Spleen (tissue), 11 donors: ENCODE measurements at regions not wholly inside any gene's neighbourhood (a gene's known extent, or its start where the extent isn't known, plus 50 kb on each side); places are given as distances from the start of the nearest gene placed in this dataset.
A peak's percentile ranks its signal among the peaks of the same experiment; 100 is the strongest.
"Not testable (repeated sequence)": the region's sequence is repeated elsewhere in the genome, so short reads cannot be mapped to it uniquely, and the experiment has no call there.

Experiments
- DNase-seq: peaks from one replicate; pipeline ENCODE4 v3.0.0-alpha.2; 2020
- H3K27ac ChIP-seq, 8 donors: fragments of 200-600 bp; sonication (generic) in 7 of 8; 1 replicate in 4 of 8; 2 replicates in 4 of 8; pipeline versions ENCODE4 v1.5.0 to v1.8.0; 2016 to 2021; ENCODE audit warnings: inconsistent platforms in 4 of 8, mild to moderate bottlenecking in 4 of 8, moderate library complexity in 1 of 8
- H3K27me3 ChIP-seq, 7 donors: fragments of 200-600 bp; sonication (generic) in 6 of 7; replicated peaks in 1 of 7; 1 replicate in 4 of 7; 2 replicates in 3 of 7; pipeline versions ENCODE4 v1.5.0 to v1.8.0; 2016 to 2021; ENCODE audit warnings: inconsistent platforms in 3 of 7, mild to moderate bottlenecking in 1 of 7
- H3K36me3 ChIP-seq, 6 donors: fragments of 200-600 bp; sonication (generic) in 5 of 6; 1 replicate in 4 of 6; 2 replicates in 2 of 6; pipeline versions ENCODE4 v1.5.0 to v1.8.0; 2016 to 2021; ENCODE audit warnings: inconsistent platforms in 2 of 6
- H3K4me1 ChIP-seq, 6 donors: fragments of 200-600 bp; sonication (generic) in 5 of 6; 1 replicate in 3 of 6; 2 replicates in 3 of 6; pipeline versions ENCODE4 v1.5.0 to v1.8.0; 2016 to 2021; ENCODE audit warnings: inconsistent platforms in 3 of 6
- H3K4me3 ChIP-seq, 8 donors: fragments of 200-600 bp; sonication (generic) in 7 of 8; 1 replicate in 4 of 8; 2 replicates in 4 of 8; pipeline versions ENCODE4 v1.5.0 to v1.8.0; 2016 to 2021; ENCODE audit warnings: inconsistent platforms in 4 of 8, mild to moderate bottlenecking in 4 of 8, moderate library complexity in 2 of 8
- H3K9me3 ChIP-seq, 8 donors: fragments of 200-600 bp; sonication (generic) in 7 of 8; 1 replicate in 4 of 8; 2 replicates in 4 of 8; pipeline versions ENCODE4 v1.5.0 to v1.8.0; 2016 to 2021; ENCODE audit warnings: inconsistent platforms in 4 of 8
- POLR2A ChIP-seq, 3 donors: fragments of 450-650 bp; IDR thresholded peaks; one replicate each; pipeline ENCODE4 v1.5.1; 2017; ENCODE audit warnings: antibody characterized with exemption in 3 of 3, mild to moderate bottlenecking in 1 of 3
- POLR2AphosphoS5 ChIP-seq, 3 donors: sonication (generic); formaldehyde crosslinking; IDR thresholded peaks; one replicate each; pipeline ENCODE4 v1.5.1; 2017; ENCODE audit warnings: antibody characterized with exemption in 3 of 3
- WGBS, 5 donors: extraction: QIAGEN DNeasy Blood & Tissue Kit in 3 of 5; methylation state at CpG; one replicate each; pipeline versions ENCODE4 v1.1.5 to v1.1.7; 2013 to 2018; 5-methylcytosine and 5-hydroxymethylcytosine counted together
- intact Hi-C: fragments of 100-400 bp; cut with DNase I; formaldehyde crosslinking; loops from one replicate; pipeline ENCODE4 v1.15.0; 2023; ENCODE audit warnings: low total_unique reads
- TF ChIP-seq, protein P1 (sequence below), 11 experiments: fragments of 200-600 bp in 7 of 11; fragments of 450-650 bp in 4 of 11; sonication (generic) in 4 of 11; IDR thresholded peaks in 8 of 11; conservative IDR thresholded peaks in 3 of 11; 1 replicate in 7 of 11; 2 replicates in 4 of 11; pipeline versions ENCODE4 v1.4.0 to v1.8.0; 2016 to 2021; ENCODE audit warnings: antibody characterized with exemption in 11 of 11, inconsistent platforms in 4 of 11, mild to moderate bottlenecking in 1 of 11
- donor health status: healthy with polysubstance abuse.
- donor health status: DM: no; HTN: no; CAD: no; lungs with moderate emphysema.
- donor health status: DM: no; HTN: no; CAD: no.
- donor health status: Bipolar disorder and iron deficiency.
- donor health status: healthy.
- donor health status: DM: no; HTN: no; CAD: no.
- donor health status: DM: yes; HTN: yes; CAD: no.

DNA sequence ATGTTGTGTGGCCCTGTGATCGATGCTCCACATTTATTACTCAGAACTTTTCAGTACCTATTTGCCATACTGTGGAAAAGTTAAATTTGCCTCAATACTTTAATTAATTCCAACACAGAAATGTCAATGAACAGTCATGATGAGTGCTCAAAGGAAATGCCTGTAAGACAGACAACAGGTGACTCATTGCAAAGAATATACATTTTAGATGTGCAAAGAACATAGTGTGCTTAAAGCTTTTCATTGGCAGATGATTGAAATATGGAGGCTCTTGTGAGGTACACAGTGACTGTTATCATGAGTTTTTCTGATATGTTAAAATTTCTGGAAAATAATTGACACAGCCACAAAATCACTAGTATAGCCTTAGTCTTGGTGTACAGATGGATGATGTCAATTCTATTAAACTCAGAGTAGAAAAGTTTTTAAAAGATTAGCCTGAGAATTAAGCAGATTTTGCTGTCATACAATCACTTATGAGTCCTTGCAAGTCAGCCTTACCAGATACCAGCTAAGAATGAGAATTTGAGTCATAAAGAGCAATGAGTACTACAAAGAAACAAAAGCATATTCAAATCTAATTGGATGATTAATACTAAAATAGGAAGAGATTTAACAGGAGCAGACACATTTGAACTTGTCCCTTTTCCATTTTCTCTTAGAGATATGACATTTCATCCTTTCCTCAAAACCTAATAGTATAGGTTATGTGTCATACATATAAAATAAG, 544.1 kb downstream of the KCNH5 start:
- no peak overlapping the region for H3K4me3 ChIP-seq
- H3K36me3 ChIP-seq, result no peaks in the 10 kb centered on the region
- H3K27ac ChIP-seq, result no peak overlapping the region
- H3K9me3 ChIP-seq, result peaks cover 0 to 40% (median 26%) of the 10 kb centered on the region in 8 donors
- WGBS, 5 donors, result 79 to 94% (median 86%) methylated on average over 1 of the region's 1 CpG
- H3K4me1 ChIP-seq, result no peaks in the 10 kb centered on the region
- TF ChIP-seq, protein P1, sequence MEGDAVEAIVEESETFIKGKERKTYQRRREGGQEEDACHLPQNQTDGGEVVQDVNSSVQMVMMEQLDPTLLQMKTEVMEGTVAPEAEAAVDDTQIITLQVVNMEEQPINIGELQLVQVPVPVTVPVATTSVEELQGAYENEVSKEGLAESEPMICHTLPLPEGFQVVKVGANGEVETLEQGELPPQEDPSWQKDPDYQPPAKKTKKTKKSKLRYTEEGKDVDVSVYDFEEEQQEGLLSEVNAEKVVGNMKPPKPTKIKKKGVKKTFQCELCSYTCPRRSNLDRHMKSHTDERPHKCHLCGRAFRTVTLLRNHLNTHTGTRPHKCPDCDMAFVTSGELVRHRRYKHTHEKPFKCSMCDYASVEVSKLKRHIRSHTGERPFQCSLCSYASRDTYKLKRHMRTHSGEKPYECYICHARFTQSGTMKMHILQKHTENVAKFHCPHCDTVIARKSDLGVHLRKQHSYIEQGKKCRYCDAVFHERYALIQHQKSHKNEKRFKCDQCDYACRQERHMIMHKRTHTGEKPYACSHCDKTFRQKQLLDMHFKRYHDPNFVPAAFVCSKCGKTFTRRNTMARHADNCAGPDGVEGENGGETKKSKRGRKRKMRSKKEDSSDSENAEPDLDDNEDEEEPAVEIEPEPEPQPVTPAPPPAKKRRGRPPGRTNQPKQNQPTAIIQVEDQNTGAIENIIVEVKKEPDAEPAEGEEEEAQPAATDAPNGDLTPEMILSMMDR (IDR thresholded peaks at IDR 0.05 in 8 of 11, conservative IDR thresholded peaks at IDR 0.05 in 3 of 11), result no peak
- TF ChIP-seq POLR2A (IDR thresholded peaks at IDR 0.05) (no peak), POLR2AphosphoS5 (IDR thresholded peaks at IDR 0.05) (no peak)
- DNase-seq, result no peak
- intact Hi-C loops, result no loop called here
- H3K27me3 ChIP-seq, result no peaks in the 10 kb centered on the region

DNA sequence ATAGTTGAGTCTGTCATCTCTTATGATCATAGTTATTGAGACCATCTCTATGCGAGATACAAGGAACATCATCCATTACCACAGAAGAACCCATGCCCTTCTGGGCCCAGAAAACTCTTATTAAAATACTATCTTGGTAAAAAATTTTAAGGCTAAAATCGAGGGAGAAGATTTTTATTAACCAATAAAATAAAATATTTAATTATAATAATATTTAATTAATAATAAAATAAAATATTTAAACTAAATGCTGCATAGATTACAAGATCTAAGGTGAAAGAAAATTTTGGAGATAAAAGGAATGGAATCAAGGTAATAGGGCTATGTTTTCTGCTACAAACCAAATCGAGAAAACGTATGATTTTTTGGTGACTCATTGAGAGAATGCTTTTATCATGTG, 540.2 kb downstream of the KCNH5 start:
- 76 to 86% (median 84%) methylated on average over 4 of the region's 4 CpGs for WGBS, 5 donors
- intact Hi-C loops, result no loop called here
- Histone ChIP-seq H3K27me3 (no peaks in the 10 kb centered on the region), H3K9me3 (peaks cover 0 to 19% (median 6%) of the 10 kb centered on the region in 8 donors), H3K36me3 (no peaks in the 10 kb centered on the region), H3K27ac (no peak overlapping the region), H3K4me1 (no peaks in the 10 kb centered on the region), H3K4me3 (no peak overlapping the region)
- no peak for DNase-seq
- no peak for TF ChIP-seq POLR2A (IDR thresholded peaks at IDR 0.05)

DNA sequence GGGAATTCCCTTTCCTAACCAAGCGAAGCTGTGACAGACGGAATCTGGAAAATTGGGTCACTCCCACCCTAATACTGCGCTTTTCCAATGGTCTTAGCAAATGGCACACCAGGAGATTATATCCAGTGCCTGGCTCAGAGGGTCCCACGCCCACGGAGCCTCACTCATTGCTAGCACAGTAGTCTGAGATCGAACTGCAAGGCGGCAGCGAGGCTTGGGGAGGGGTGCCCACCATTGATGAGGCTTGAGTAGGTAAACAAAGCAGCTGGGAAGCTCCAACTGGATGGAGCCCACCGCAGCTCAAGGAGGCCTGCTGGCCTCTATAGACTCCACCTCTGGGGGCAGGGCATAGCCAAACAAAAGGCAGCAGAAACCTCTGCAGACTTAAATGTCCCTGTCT, 523.9 kb downstream of the KCNH5 start:
- 89 to 91% (median 90%) methylated on average over 9 of the region's 9 CpGs for WGBS, 5 donors
- H3K27ac ChIP-seq, H3K27me3 ChIP-seq, H3K36me3 ChIP-seq, intact Hi-C loops, H3K4me1 ChIP-seq, H3K4me3 ChIP-seq: not testable (repeated sequence)
- DNase-seq, result peak; percentile 45
- H3K9me3 ChIP-seq, result peaks cover 0 to 63% (median 50%) of the 10 kb centered on the region in 8 donors

DNA sequence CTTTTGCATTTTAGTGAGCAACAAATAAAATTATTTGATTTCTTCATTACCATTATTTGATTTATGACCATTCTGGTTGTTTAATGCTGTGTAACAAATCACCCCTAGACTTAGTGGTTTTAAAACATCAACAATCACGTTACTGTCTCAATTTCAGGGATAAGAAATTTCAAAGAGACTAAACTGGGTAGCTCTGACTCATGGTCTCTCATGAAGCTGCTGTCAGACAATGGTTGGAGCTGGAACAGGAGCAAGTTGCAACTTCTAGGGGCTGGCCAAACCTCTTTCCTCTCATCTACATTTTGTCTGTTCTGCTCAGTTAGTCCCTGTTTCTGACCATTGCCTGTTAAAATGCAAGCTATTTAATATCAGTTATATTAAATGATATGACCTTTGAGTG, 517.0 kb downstream of the KCNH5 start:
- intact Hi-C loops, result no loop called here
- H3K27ac ChIP-seq, result no peak overlapping the region
- no peak overlapping the region for H3K4me3 ChIP-seq
- no peak for TF ChIP-seq POLR2A (IDR thresholded peaks at IDR 0.05)
- TF ChIP-seq, protein P1 (IDR thresholded peaks at IDR 0.05 in 8 of 11, conservative IDR thresholded peaks at IDR 0.05 in 3 of 11), result no peak
- no peak for TF ChIP-seq POLR2AphosphoS5 (IDR thresholded peaks at IDR 0.05)
- 43 to 64% (median 52%) methylated on average over 1 of the region's 1 CpG for WGBS, 5 donors
- H3K27me3 ChIP-seq, result no peaks in the 10 kb centered on the region
- peaks cover 0 to 20% (median 10%) of the 10 kb centered on the region in 8 donors for H3K9me3 ChIP-seq
- H3K4me1 ChIP-seq, result no peaks in the 10 kb centered on the region
- no peaks in the 10 kb centered on the region for H3K36me3 ChIP-seq
- DNase-seq, result no peak

DNA sequence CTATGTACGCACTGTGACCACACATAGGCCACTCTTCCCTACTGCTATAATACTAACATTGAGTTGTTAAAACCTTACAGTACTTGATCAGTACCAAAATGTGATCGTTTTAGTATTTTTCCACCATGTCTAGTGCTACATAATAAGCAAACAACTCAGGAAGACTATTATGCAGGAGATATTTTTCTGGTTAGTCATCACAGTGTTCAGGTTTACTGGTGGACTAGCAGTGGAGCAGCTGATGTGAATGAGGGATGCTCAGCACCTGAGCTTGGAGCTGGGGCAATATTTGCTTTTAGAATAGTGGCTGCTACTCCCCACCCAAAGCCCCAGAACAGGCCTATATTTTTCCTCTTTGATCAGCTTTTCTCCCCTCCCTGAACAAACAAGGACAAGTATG, 513.1 kb downstream of the KCNH5 start:
- 78 to 90% (median 82%) methylated on average over 2 of the region's 2 CpGs for WGBS, 5 donors
- Histone ChIP-seq H3K27ac (no peak overlapping the region), H3K36me3 (no peaks in the 10 kb centered on the region), H3K9me3 (peaks cover 0 to 13% (median 0%) of the 10 kb centered on the region in 8 donors), H3K27me3 (no peaks in the 10 kb centered on the region), H3K4me3 (no peak overlapping the region), H3K4me1 (no peaks in the 10 kb centered on the region)
- no peak for DNase-seq
- no peak for TF ChIP-seq POLR2A (IDR thresholded peaks at IDR 0.05)
- no peak for TF ChIP-seq POLR2AphosphoS5 (IDR thresholded peaks at IDR 0.05)
- TF ChIP-seq, protein P1 (IDR thresholded peaks at IDR 0.05 in 8 of 11, conservative IDR thresholded peaks at IDR 0.05 in 3 of 11), result no peak
- intact Hi-C loops, result no loop called here
